HG03103 (cell line): ENCODE measurements at regions not wholly inside any gene's neighbourhood (a gene's known extent, or its start where the extent isn't known, plus 50 kb on each side); places are given as distances from the start of the nearest gene placed in this dataset.

Source experiments
- ATAC-seq: cut with Tn5 transposase; IDR thresholded peaks from one replicate; pipeline ENCODE4 v1.9.1; 2021; ENCODE audit warnings: low read depth; ENCODE audit not compliant: unreplicated experiment

GRCh38 chr11:79708319-79708932, 267.6 kb upstream of the TENM4 start:
- no peak for ATAC-seq

- no peak for ATAC-seq
Observed at GRCh38 chr11:79705648-79706047, 264.8 kb upstream of the TENM4 start.

GRCh38 chr11:79702303-79702702, 261.5 kb upstream of the TENM4 start:
- no peak for ATAC-seq

GRCh38 chr11:79699246-79699645, 258.4 kb upstream of the TENM4 start:
- ATAC-seq, result no peak

GRCh38 chr11:79697905-79698304, 257.1 kb upstream of the TENM4 start:
- peak; percentile 67 for ATAC-seq

- no peak for ATAC-seq
Observed at GRCh38 chr11:79694368-79694767, 253.5 kb upstream of the TENM4 start.

GRCh38 chr11:79691445-79691844, 250.6 kb upstream of the TENM4 start:
- no peak for ATAC-seq

GRCh38 chr11:79686703-79687419, 246.0 kb upstream of the TENM4 start:
- no peak for ATAC-seq

- ATAC-seq, result no peak
Observed at GRCh38 chr11:79683930-79684329, 243.1 kb upstream of the TENM4 start.

- no peak for ATAC-seq
Observed at GRCh38 chr11:79678780-79679452, 238.1 kb upstream of the TENM4 start.

- no peak for ATAC-seq
Observed at GRCh38 chr11:79676396-79676795, 235.6 kb upstream of the TENM4 start.

GRCh38 chr11:79675081-79675480, 234.3 kb upstream of the TENM4 start:
- no peak for ATAC-seq

- no peak for ATAC-seq
Observed at GRCh38 chr11:79672786-79673185, 232.0 kb upstream of the TENM4 start.

GRCh38 chr11:79671401-79671800, 230.6 kb upstream of the TENM4 start:
- no peak for ATAC-seq

GRCh38 chr11:79670882-79671281, 230.1 kb upstream of the TENM4 start:
- no peak for ATAC-seq

GRCh38 chr11:79668575-79668974, 227.7 kb upstream of the TENM4 start:
- no peak for ATAC-seq

- ATAC-seq, result no peak
Observed at GRCh38 chr11:79667380-79667779, 226.6 kb upstream of the TENM4 start.

- no peak for ATAC-seq
Observed at GRCh38 chr11:79663017-79663416, 222.2 kb upstream of the TENM4 start.

GRCh38 chr11:79661373-79661772, 220.5 kb upstream of the TENM4 start:
- no peak for ATAC-seq

GRCh38 chr11:79648766-79649520, 208.1 kb upstream of the TENM4 start:
- no peak for ATAC-seq

GRCh38 chr11:79637219-79637618, 196.4 kb upstream of the TENM4 start:
- ATAC-seq, result no peak
